ENCODE measurements at regions not wholly inside any gene's neighbourhood (a gene's known extent, or its start where the extent isn't known, plus 50 kb on each side); places are given as distances from the start of the nearest gene placed in this dataset.

GRCh38 chr13:107993239-107993949 is 221.9 kb downstream of the LIG4 start:
- no peak for TF ChIP-seq CTCF (IDR thresholded peaks at IDR 0.05; ENCODE audit: insufficient read depth, low read depth, low read length)
- no peak for TF ChIP-seq EZH2 (IDR thresholded peaks at IDR 0.05; ENCODE audit: insufficient read depth, low read length)

Data from astrocyte (in vitro differentiated cells and primary cell).